ENCODE measurements at regions not wholly inside any gene's neighbourhood (a gene's known extent, or its start where the extent isn't known, plus 50 kb on each side); places are given as distances from the start of the nearest gene placed in this dataset.
A peak's percentile ranks its signal among the peaks of the same experiment; 100 is the strongest.

GRCh38 chr10:10044922-10045764 lies 972.5 kb upstream of the CELF2 start:
- TF ChIP-seq CTCF (IDR thresholded peaks at IDR 0.05; ENCODE audit: insufficient read depth, low read depth, low read length) = no peak
- no peak for DNase-seq (ENCODE audit: low read depth)
- H3K4me3 ChIP-seq (ENCODE audit: low read depth, low read length) = no peak overlapping the region

- TF ChIP-seq CTCF (IDR thresholded peaks at IDR 0.05; ENCODE audit: insufficient read depth, low read depth, low read length) = no peak
- DNase-seq (ENCODE audit: low read depth) = peak; percentile 52
- H3K4me3 ChIP-seq (ENCODE audit: low read depth, low read length) = no peak overlapping the region
Measured at GRCh38 chr10:10045765-10046028, 972.0 kb upstream of the CELF2 start.

GRCh38 chr10:10047426-10047825 lies 970.2 kb upstream of the CELF2 start:
- H3K4me3 ChIP-seq (ENCODE audit: low read depth, low read length) = no peak overlapping the region
- TF ChIP-seq CTCF (IDR thresholded peaks at IDR 0.05; ENCODE audit: insufficient read depth, low read depth, low read length) = no peak
- no peak for DNase-seq (ENCODE audit: low read depth)

GRCh38 chr10:10053051-10053450 lies 964.6 kb upstream of the CELF2 start:
- no peak overlapping the region for H3K4me3 ChIP-seq (ENCODE audit: low read depth, low read length)
- no peak for DNase-seq (ENCODE audit: low read depth)
- no peak for TF ChIP-seq CTCF (IDR thresholded peaks at IDR 0.05; ENCODE audit: insufficient read depth, low read depth, low read length)

GRCh38 chr10:10054466-10054865 lies 963.2 kb upstream of the CELF2 start:
- H3K4me3 ChIP-seq (ENCODE audit: low read depth, low read length) = no peak overlapping the region
- no peak for DNase-seq (ENCODE audit: low read depth)
- TF ChIP-seq CTCF (IDR thresholded peaks at IDR 0.05; ENCODE audit: insufficient read depth, low read depth, low read length) = no peak

- no peak overlapping the region for H3K4me3 ChIP-seq (ENCODE audit: low read depth, low read length)
- TF ChIP-seq CTCF (IDR thresholded peaks at IDR 0.05; ENCODE audit: insufficient read depth, low read depth, low read length) = no peak
- peak; percentile 62 for DNase-seq (ENCODE audit: low read depth)
Measured at GRCh38 chr10:10055656-10056442, 961.8 kb upstream of the CELF2 start.
